Stimulated activated CD8-positive, alpha-beta memory T cell treated with anti-CD3 and anti-CD28 coated beads, Interleukin-15, amount 100 ng/mL, for 4 hours (primary cell): ENCODE measurements at regions not wholly inside any gene's neighbourhood (a gene's known extent, or its start where the extent isn't known, plus 50 kb on each side); places are given as distances from the start of the nearest gene placed in this dataset.
"Not testable (repeated sequence)": the region's sequence is repeated elsewhere in the genome, so short reads cannot be mapped to it uniquely, and the experiment has no call there.

Source experiments
- DNase-seq, 2 donors: peaks; one replicate each; pipeline ENCODE4 v3.0.0-alpha.2; 2020; ENCODE audit warnings: low read depth in 2 of 2

- not testable (repeated sequence) for DNase-seq
Measured at GRCh38 chr14:105692110-105692685, 165.8 kb downstream of the TMEM121 start.

- no peak for DNase-seq
Measured at GRCh38 chr14:105694961-105695360, 168.6 kb downstream of the TMEM121 start.

GRCh38 chr14:105696388-105696787 lies 170.0 kb downstream of the TMEM121 start:
- not testable (repeated sequence) for DNase-seq

GRCh38 chr14:105697414-105697813 lies 171.0 kb downstream of the TMEM121 start:
- DNase-seq: not testable (repeated sequence)

GRCh38 chr14:105697955-105698354 lies 171.6 kb downstream of the TMEM121 start:
- not testable (repeated sequence) for DNase-seq

- not testable (repeated sequence) for DNase-seq
Measured at GRCh38 chr14:105698940-105699556, 172.7 kb downstream of the TMEM121 start.

- DNase-seq: not testable (repeated sequence)
Measured at GRCh38 chr14:105699706-105700105, 173.3 kb downstream of the TMEM121 start.

- DNase-seq: not testable (repeated sequence)
Measured at GRCh38 chr14:105700146-105700545, 173.8 kb downstream of the TMEM121 start.

GRCh38 chr14:105700622-105701288 lies 174.4 kb downstream of the TMEM121 start:
- DNase-seq: no peak

GRCh38 chr14:105701456-105702274 lies 175.3 kb downstream of the TMEM121 start:
- DNase-seq: no peak

GRCh38 chr14:105702275-105702817 lies 176.0 kb downstream of the TMEM121 start:
- DNase-seq: no peak

- not testable (repeated sequence) for DNase-seq
Measured at GRCh38 chr14:105703044-105703665, 176.8 kb downstream of the TMEM121 start.

GRCh38 chr14:105704091-105704490 lies 177.7 kb downstream of the TMEM121 start:
- DNase-seq: not testable (repeated sequence)

GRCh38 chr14:105704492-105704891 lies 178.1 kb downstream of the TMEM121 start:
- not testable (repeated sequence) for DNase-seq

GRCh38 chr14:105705512-105705861 lies 179.1 kb downstream of the TMEM121 start:
- not testable (repeated sequence) for DNase-seq

- DNase-seq: not testable (repeated sequence)
Measured at GRCh38 chr14:105705862-105706700, 179.7 kb downstream of the TMEM121 start.

- not testable (repeated sequence) for DNase-seq
Measured at GRCh38 chr14:105706701-105707019, 180.3 kb downstream of the TMEM121 start.

- not testable (repeated sequence) for DNase-seq
Measured at GRCh38 chr14:105707099-105707498, 180.7 kb downstream of the TMEM121 start.

- not testable (repeated sequence) for DNase-seq
Measured at GRCh38 chr14:105707723-105708151, 181.4 kb downstream of the TMEM121 start.
